HS-5 (cell line): ENCODE measurements at regions not wholly inside any gene's neighbourhood (a gene's known extent, or its start where the extent isn't known, plus 50 kb on each side); places are given as distances from the start of the nearest gene placed in this dataset.
"Not testable (repeated sequence)": the region's sequence is repeated elsewhere in the genome, so short reads cannot be mapped to it uniquely, and the experiment has no call there.

ENCODE experiments used
- DNase-seq: peaks from one replicate; pipeline ENCODE4 v3.0.0-alpha.2; 2012; ENCODE audit warnings: low read depth

DNA sequence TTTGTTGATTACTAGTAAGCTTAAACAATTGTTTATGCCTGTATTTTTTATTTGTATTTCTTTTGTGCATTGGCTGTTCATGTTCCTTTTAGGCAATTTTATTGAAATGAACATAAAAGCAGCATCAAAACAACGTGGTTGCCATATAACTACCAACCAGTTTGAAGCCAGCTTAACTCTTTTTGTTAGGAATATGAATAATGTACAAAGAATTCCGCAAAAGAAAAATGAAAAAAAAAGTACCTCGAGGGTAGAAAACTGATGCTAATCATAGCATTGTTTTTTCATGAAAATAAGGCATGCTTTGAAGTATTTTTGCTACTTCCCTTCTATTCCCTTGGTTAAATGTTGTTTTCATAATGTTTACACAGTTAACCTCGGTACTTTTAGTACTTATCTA is 1024.0 kb upstream of the SLIT2 start:
- DNase-seq = no peak

DNA sequence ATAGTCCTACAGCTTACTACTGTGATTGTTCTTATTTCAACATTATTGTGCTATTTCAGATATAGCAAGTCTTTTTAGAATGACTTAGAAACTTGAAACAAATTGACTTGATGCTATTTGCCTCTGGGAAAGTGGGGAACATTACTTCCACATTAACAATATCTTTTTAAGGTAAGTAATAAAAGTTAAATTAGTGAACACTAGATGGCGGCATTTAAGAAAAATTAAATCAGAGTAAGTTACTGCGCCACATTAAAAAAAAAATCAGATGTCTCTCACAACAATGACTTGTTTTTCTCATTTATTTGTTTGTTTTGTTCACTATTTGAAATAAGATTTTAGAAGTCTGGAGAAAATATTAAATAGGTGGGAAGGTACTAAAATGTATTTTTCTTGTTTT is 1026.9 kb upstream of the SLIT2 start:
- DNase-seq = no peak

DNA sequence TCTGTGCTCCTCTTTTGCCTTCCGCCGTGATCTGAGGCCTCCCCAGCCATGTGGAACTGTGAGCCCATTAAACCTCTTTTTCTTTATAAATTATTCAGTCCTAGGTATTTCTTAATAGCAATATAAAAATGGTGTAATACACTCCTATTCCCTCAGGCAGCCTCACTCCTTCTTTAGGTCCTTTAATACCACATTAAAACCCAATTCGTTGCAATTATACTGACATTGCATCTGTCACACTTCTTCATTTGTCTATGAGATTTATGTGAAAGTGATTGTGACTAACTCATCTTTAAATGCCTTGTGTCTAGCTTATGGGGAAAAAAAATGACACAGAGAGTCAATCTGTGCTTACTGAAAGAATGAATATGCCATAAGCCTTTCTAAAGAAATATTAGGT is 1035.2 kb upstream of the SLIT2 start:
- DNase-seq = no peak

DNA sequence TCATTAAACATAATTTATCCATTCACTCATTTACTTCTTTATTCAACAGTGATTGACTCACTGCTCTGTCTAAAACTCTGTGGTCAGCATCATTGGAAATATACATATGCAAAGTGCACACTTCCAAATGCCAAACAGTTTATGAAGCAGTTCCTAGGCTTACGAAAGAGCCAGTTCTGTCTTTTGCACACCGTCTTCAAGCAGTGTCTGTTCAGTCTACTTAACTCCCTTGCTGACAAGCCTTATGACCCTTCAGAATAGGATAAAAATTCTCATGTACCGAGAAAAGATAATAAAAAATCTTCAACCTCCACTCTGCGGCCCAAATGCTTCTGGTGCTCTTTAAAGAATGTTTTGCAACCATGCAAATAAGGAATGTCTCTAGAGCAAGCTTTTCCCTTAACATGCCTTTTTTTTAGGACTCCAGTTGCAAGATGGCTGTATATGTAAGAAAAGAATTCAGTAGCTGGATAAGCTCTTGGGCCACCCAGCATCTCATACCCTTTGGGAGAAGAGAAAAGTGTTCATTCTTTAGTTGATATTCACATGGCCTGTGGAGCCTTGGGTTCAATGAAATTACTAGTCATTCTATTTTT is 1037.0 kb upstream of the SLIT2 start:
- no peak for DNase-seq

DNA sequence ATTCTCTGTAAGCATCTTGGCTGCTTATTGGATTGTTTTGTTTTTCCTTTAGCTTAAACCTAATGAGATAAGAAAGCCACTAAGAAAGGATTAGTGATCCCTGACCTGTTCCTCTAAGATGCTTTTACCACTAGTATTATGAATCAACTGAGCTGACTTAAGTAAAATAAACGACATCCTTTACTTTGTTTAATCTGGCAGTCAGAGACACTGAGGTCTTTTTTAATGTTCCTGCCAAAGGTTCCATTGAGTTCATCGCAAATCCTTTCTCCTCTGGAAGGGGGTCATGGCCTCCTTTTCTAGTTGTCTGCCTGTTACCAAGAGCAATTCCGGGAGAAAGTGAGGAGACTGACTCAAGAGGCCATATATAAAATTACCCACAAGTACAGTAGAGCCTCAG is 1038.3 kb upstream of the SLIT2 start:
- DNase-seq = no peak

DNA sequence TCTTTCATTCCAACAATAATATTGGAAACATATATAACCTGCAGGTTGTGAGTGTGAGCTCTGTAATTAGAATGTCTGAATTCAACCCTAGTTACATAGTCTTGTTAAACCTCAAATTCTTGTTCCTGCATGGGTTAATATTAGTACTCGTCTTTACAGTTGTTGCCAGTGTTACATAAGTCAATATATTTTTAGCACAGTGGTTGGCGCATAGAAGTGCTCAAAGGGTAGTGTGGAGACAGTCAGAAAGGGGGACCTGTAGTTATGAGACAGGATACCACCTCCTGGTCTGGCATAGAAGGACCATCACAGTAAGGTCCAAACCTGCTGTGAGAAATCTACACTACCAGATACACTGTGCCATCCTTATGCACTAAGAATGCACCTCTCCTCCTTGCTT is 1045.9 kb upstream of the SLIT2 start:
- DNase-seq = no peak

DNA sequence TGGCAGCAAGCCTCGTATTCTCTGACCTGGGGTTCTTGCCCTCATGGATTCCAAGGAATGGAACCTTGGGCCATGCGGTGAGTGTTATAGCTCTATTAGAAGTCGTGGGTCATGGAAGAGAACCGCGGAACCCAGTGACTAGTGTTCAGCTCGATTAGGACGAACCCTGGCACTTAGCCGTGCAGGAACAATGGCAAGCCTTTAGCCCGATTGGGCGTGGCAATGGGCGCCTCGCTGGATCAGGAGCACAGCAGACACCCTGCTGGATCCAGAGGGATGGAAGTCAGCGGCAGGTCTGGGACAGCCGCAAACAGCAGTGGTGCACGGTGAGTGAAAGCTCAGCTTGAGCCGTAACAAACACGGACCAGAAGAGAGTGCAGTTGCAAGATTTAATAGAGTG is 1053.9 kb upstream of the SLIT2 start:
- not testable (repeated sequence) for DNase-seq

DNA sequence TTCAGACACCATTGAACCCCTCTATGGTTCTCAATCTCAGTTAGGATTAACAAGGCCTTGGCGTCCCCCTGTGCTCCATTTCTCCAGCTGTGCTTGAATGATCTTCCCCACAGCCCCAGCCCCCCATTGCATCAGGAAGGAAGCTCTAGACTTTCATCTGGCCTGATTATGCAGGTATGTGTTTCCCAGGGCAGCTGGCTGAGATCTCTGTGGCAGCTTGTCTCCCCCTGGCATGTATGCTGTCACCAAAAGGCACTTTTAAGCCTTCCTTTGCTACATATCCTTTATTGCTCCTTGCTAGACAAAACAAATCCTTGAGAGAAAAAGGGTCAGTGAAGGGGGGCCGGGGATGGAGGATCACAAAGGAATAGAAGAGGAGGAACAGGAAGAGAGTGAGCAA is 1056.0 kb upstream of the SLIT2 start:
- DNase-seq = no peak

DNA sequence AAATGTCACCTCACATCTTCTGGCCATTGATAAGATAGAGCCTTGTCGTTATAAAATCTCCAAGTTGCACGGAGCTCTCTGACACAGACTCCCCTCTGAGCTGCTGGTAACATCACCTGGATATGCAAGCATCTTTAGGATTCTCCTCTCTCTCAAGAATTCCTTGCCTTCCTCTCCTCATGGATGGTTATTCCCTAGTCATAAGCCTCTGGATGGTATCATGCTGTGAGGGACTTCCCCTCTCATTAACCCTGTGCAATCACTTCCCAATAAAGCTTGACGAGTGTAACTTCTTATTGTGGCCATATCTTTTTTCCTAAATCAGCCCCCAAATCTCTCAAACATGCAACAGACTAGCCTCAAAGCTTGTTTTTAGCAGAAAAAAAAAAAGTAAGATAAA is 1057.0 kb upstream of the SLIT2 start:
- DNase-seq = no peak

DNA sequence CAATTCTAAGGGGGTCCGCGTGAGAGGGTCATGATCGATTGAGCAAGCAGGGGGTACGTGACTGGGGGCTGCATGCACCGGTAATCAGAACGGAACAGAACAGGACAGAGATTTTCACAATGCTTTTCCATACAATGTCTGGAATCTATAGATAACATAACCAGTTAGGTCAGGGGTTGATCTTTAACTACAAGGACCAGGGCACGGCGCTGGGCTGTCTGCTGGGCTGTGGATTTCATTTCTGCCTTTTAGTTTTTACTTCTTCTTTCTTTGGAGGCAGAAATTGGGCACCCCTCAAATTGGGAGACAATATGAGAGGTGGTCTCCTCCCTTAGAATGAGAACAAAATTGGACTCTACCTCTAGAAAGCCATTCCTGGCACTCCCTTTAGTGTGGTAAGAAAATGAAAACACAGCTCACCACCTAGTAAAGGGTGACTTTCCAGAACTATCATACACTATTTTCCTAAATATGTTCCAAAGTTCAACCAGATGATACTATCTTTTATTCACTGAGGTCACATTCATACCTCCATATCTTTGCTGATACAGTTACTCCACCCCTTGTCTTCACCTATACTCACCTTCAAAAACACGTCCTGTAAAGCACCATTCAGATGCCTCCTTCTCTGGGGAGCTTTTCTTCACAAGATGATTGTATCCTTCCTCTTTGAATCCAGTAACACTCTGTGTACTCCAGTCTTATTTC is 1058.3 kb upstream of the SLIT2 start:
- no peak for DNase-seq

DNA sequence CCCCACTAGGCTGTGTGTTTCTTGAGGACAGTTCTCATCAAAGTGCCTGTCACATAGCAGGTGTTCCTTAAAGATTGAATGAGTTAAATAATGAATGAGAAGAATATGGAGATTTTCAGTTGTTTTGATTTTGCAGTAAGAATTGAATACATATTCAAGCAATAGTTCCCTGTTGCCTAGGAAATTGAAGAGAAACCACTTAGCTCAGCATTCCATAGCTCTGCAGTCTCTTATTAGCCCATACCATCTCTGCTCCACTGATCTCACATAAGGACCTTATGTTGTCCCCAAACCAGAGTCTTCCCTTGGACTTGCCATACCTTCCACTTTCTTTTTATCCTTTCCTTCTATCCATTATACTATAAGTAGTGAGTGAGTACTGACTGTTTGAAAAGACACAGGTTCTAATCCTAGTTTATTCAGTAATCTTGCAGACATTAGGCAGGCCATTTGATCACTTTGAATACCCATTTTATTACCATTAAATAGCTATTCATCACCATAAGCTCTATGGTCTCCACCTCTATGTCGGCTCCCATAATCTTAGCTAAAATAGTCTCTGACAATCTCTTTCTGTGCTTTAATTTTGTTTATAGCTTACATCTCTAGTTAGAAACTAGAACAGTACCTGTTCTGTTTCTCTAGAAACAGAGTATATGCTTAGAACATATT is 1059.6 kb upstream of the SLIT2 start:
- no peak for DNase-seq

DNA sequence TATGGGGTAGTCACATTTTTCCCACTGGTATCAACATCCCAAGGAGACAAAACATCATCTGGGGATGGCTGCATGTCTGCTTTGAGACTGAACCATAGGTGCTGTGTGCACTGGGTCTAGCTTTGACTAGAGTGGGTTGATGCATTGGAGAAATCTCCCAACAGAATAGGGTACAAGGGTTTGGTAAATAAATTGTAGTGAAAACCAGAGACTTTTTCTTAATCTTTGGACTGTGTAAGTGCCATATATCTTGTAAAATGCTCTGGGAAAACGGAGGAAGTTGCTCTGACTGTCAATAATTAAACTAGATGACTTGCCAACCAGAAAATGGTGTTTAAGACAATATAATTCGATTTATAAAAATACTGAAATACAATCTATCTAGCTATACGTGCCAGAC is 1064.0 kb upstream of the SLIT2 start:
- no peak for DNase-seq

DNA sequence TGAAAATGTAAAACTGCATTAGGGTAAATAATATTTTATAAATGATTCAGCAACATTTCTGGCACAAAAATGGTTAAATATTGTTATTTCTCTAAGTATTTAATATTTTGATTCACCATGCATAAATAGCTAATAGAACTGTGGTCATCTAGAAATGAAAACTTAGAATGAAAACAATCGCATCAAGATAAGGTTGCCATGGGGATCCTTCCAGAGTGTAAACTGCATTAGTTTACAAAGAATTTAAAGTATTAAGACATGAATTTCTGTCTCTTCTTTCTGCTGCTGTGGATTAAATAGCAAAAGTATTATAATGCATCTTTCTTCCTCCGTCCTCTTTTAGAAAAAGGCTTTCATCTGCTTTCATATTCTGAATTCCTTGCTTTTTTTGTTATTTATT is 1064.6 kb upstream of the SLIT2 start:
- no peak for DNase-seq

DNA sequence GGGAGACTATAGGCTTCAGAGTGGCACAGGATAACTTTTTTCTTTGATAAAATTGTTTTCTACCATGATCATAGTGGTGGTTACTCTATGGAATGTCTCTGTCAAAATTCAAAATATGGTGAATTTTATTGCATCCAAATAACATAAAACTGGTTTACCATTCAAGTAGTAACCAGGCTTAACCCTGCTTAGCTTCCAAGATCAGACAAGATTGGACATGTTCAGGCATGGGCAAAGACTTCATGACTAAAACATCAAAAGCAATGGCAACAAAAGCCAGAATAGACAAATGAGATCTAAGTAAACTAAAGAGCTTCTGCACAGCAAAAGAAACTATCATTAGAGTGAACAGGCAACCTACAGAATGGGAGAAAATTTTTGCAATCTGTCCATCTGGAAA is 1070.1 kb upstream of the SLIT2 start:
- not testable (repeated sequence) for DNase-seq

DNA sequence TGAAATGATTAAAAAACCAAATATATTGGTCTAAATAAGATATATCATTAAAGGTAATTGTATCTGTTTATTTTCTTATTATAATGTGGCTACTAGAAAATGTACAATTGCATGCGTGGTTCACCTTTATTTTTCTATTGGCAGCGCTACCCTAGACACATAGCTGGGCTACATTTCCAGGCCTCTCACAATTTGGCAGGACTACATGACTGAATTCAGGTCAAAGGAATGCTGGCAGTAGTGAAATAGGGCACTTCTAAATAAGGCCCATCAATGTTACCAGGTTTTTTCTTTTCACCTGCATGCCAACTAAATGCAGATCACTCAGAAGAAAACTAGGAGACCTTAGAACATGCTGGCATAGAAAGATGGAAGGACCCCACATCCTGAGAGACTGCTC is 1072.9 kb upstream of the SLIT2 start:
- DNase-seq = no peak

DNA sequence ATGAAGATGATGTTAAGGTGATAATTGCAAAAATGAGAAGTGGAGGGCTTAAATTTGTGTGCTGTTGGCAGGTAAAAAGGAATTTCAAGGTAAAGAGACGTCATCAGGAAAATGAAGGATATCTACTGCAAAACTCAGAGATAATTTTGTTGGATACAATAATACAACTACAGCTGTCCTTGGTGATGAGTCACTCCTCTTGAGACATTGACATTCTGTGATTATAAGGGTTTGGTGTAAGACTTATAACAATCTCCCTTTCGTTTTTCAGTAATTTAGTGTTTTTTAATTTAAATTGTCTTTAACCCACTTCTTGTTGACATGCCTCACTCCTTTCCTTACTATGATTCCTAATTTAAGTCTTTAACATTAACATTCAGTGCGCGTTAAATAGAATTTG is 1074.1 kb upstream of the SLIT2 start:
- peak; percentile 43 for DNase-seq

DNA sequence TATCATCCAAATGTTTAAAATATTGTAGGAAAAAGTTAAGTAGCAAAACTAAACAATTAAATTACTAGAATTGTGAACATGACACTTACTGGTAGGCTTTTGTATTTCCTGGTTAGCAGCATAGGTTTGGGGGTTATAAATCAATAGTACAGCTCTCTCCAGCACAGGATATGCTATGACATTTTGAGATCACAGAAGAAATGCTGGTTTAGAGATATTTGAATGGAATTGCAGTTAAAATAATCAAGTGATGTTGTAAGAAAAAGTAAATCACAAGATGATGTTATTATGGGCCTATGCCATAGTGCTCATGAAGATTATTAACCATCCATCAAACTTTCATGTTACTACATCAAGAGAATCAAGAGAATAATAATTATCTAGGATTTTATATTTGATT is 1079.9 kb upstream of the SLIT2 start:
- no peak for DNase-seq

DNA sequence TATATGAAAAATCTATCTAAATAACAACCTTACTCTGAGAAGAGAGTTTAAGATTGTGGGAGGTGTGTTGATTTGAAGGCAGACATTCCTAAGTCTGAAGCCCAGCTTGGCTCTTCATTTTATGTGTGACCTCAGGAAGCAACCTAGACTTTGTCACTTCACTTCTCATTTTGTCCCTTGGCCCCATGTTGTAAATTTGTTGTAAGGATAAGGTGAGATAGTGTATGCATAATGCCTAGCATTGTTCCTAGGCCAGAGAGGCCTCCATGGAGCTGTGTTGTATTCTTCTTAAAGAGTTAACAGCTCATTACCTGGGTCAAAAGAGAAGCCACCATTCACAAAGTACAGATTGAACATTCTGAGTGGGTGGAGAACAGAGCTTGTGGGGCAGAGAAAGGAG is 1084.4 kb upstream of the SLIT2 start:
- no peak for DNase-seq

DNA sequence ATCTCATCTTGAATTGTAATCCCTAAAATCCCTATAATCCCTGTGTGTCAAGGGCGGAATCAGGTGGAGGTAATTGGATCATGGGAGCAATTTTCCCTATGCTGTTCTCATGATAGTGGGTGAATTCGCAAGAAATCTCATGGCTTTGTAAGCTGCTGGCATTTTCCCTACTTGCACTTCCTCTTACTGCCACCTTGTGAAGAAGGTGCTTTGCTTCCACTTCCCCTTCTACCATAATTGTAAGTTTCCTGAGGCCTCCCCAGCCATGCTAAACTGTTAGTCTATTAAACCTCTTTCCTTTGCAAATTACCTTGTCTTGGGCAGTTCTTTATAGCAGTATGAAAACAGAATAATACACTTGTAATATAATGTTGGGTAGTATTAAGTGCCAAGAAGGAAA is 1087.4 kb upstream of the SLIT2 start:
- DNase-seq = no peak

DNA sequence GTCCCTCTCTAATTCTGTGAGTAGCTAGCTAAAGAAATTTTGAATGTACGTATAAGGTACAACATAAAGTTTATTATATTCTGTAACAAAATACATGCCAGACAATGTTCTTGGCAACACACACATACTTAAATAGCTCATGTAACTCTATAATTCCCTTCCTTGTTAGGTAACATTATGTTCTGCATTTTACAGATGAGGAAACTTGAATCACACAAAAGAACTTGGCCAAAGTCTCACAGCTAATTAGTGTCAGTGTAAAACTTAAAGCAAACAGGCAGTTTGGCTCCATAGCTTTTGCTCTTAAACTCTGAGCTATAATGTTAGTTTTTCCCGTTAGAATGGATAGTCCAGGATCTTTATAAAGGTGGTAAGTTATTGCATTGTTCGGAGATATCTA is 1091.8 kb upstream of the SLIT2 start:
- no peak for DNase-seq

DNA sequence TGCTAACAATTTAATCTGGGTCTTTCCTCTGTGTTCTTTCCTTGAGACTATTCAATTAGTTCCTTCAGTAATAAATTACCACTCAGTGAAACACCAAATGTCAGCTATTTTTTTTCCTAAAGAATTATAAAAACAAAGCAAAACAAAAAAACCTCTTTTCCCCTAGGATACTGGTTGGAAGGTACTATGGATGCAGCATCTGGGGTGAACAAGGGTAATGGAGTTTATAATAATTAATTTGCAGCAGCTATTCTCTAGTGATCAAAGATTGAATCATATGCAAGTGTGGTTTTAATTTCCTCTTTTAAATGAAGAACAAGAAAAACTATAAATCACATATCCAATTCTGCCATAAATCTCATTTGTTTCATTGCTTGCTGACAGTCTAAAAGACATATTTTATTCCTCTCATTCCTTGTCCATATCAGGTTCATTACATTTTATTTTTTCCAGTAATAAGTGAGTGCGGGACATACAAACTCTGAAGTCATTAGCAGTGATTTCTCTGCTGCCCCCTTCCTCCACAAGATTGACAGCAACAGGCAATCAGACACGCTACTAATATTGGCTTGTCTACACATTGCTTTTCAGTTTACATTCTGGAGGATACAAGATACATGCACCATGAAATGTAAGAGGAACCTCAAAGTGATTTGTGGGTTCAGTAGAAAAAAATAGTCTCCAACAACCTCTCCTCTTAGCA is 1093.4 kb upstream of the SLIT2 start:
- no peak for DNase-seq

DNA sequence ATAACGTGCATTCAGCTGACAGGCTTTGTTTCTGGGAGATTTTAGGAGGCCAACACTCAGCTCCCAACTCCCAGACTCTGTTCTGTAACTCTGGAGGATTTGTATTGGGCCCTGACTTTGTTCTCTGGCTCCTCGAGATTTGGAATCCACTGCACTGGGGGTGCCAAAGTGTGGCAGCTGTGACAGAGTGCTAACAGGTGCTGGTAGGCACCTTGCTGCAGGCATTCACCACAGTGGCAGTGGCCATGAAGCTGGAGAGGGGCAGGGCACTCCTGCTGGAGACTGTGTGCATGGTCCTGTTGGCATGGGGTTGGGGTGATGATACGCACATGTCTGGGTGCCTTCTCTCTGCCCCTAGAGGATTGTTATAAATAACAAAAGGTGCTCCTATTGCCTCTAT is 1094.9 kb upstream of the SLIT2 start:
- no peak for DNase-seq

DNA sequence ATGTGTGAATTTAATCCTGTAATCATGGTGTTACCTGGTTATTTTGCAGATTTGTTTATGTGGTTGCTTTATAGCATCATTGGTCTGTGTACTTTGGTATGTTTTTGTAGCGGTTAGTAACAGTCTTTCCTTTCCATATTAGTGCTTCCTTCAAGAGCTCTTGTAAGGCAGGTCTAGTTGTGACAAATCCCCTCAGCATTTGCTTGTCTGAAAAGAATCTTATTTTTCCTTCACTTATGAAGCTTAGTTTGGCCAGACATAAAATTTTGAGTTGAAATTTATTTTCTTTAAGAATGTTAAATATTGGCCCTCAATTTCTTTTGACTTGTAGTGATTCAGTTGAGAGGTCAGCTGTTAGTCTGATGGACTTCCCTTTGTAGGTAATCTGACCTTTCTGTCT is 1096.1 kb upstream of the SLIT2 start:
- no peak for DNase-seq
